ENCODE measurements at regions not wholly inside any gene's neighbourhood (a gene's known extent, or its start where the extent isn't known, plus 50 kb on each side); places are given as distances from the start of the nearest gene placed in this dataset.

GRCh38 chr7:13069841-13070240 lies 382.4 kb downstream of the ARL4A start:
- TF ChIP-seq, protein P1, sequence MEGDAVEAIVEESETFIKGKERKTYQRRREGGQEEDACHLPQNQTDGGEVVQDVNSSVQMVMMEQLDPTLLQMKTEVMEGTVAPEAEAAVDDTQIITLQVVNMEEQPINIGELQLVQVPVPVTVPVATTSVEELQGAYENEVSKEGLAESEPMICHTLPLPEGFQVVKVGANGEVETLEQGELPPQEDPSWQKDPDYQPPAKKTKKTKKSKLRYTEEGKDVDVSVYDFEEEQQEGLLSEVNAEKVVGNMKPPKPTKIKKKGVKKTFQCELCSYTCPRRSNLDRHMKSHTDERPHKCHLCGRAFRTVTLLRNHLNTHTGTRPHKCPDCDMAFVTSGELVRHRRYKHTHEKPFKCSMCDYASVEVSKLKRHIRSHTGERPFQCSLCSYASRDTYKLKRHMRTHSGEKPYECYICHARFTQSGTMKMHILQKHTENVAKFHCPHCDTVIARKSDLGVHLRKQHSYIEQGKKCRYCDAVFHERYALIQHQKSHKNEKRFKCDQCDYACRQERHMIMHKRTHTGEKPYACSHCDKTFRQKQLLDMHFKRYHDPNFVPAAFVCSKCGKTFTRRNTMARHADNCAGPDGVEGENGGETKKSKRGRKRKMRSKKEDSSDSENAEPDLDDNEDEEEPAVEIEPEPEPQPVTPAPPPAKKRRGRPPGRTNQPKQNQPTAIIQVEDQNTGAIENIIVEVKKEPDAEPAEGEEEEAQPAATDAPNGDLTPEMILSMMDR (IDR thresholded peaks at IDR 0.05), result no peak
- no peak for TF ChIP-seq EZH2 (IDR thresholded peaks at IDR 0.05; ENCODE audit: borderline replicate concordance, insufficient read depth, low read depth, low read length, poor library complexity, severe bottlenecking)
